Heart right ventricle (tissue), 16 donors: ENCODE measurements at regions not wholly inside any gene's neighbourhood (a gene's known extent, or its start where the extent isn't known, plus 50 kb on each side); places are given as distances from the start of the nearest gene placed in this dataset.
"Not testable (repeated sequence)": the region's sequence is repeated elsewhere in the genome, so short reads cannot be mapped to it uniquely, and the experiment has no call there.

Experiments
- ATAC-seq, 8 donors: fragments of 200-7000 bp; cut with Tn5 transposase; one replicate each; pipeline ENCODE4 v1.9.1; 2020; ENCODE audit warnings: mild to moderate bottlenecking in 8 of 8, moderate library complexity in 8 of 8, moderate number of reproducible peaks in 1 of 8
- DNase-seq, 2 donors: peaks; one replicate each; pipeline ENCODE4 v3.0.0-alpha.2; 2020
- H3K27ac ChIP-seq, 10 donors: fragments of 200-600 bp; sonication (generic) in 2 of 10; one replicate each; pipeline versions ENCODE4 v1.5.0 to v1.8.0; 2020 to 2022; ENCODE audit warnings: mild to moderate bottlenecking in 3 of 10
- H3K27me3 ChIP-seq, 7 donors: fragments of 200-600 bp; one replicate each; pipeline ENCODE4 v1.8.0; 2021 to 2022; ENCODE audit warnings: mild to moderate bottlenecking in 2 of 7
- H3K36me3 ChIP-seq, 9 donors: fragments of 200-600 bp; sonication (generic) in 1 of 9; one replicate each; pipeline versions ENCODE4 v1.5.0 to v1.8.0; 2020 to 2022; ENCODE audit warnings: mild to moderate bottlenecking in 2 of 9
- H3K4me1 ChIP-seq, 9 donors: fragments of 200-600 bp; sonication (generic) in 1 of 9; one replicate each; pipeline versions ENCODE4 v1.5.0 to v1.8.0; 2020 to 2022; ENCODE audit warnings: mild to moderate bottlenecking in 4 of 9
- H3K4me3 ChIP-seq, 10 donors: fragments of 200-600 bp; sonication (generic) in 2 of 10; one replicate each; pipeline versions ENCODE4 v1.5.0 to v1.8.0; 2020 to 2022; ENCODE audit warnings: mild to moderate bottlenecking in 7 of 10, moderate library complexity in 2 of 10
- H3K9me3 ChIP-seq, 11 donors: fragments of 200-600 bp in 10 of 11; sonication (generic) in 2 of 11; one replicate each; pipeline versions ENCODE4 v1.5.0 to v1.8.0; 2013 to 2022; ENCODE audit warnings: mild to moderate bottlenecking in 2 of 11, control low read depth in 1 of 11, moderate library complexity in 1 of 11
- WGBS, 2 donors: extraction: QIAGEN DNeasy Blood & Tissue Kit; methylation state at CpG; one replicate each; pipeline ENCODE4 v1.1.7; 2013; ENCODE audit warnings: inconsistent platforms in 1 of 2; 5-methylcytosine and 5-hydroxymethylcytosine counted together
- intact Hi-C, 10 donors: fragments of 100-400 bp; cut with DNase I; formaldehyde crosslinking; loops; one replicate each; pipeline versions ENCODE4 v1.11.1 to v1.14.2; 2022
- TF ChIP-seq, protein P1 (sequence below), 9 donors: fragments of 200-600 bp; sonication (generic) in 2 of 9; IDR thresholded peaks; one replicate each; pipeline versions ENCODE4 v1.5.0 to v1.8.0; 2021 to 2022; ENCODE audit warnings: antibody characterized with exemption in 9 of 9, mild to moderate bottlenecking in 5 of 9, moderate library complexity in 1 of 9
- donor health status: Arrhythmogenic right ventricular cardiomyopathy.
- donor health status: ischemic (EF 13 %, LVEDD 7.1; RV severe dilation, severe dysfunction).
- donor health status: healthy with polysubstance abuse.
- donor health status: DM: no; HTN: yes; CAD: no.
- donor health status: DM: no; HTN: no; CAD: no.
- donor health status: ischemic (EF 25% LVEDD 6.9; RV normal size, moderate dysfunction).
- donor health status: ischemic (EF 25% LVEDD 5.7; RV mildly dilated, moderate dysfunction).
- donor health status: healthy.
- donor health status: DM: yes; HTN: yes; CAD: no.
- donor health status: Ischemic cardiomyopathy.
- donor health status: ischemic (EF 35%, LVEDD 5.7; RV mildly dilated, moderate dysfunction).
- donor health status: nonischemic (EF 11% LVEDD 7.7; RV severe dilation, severe dysfunction).
- donor health status: DM: yes; HTN: yes; CAD: no.
- donor health status: PGD.
- donor health status: ischemic (EF 29% LVEDD 5.4; RV normal size, mild dysfunction).
- donor health status: nonischemic (EF 23%, LVEDD 6.1; RV moderate dilation, normal function).

DNA sequence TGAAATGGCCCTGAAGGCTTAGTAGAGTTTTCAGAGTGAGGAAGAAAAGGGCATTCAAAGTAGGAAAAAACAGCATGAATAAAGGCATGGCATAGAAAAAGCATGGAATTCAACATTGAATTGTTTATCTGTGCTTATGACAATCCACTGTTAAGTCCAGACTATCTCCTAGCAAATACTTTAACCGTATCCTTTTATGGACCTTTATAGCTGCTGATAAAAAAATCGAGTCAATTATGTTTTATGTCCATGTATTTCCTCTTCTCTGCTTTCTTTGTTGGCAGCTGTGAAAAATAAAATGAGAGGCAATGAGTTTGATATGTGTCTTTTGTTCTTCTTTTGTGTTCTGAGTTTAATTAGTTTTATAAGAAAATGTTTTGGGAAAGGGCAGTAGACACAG, 70.4 kb downstream of the TDRD15 start:
- TF ChIP-seq, protein P1, sequence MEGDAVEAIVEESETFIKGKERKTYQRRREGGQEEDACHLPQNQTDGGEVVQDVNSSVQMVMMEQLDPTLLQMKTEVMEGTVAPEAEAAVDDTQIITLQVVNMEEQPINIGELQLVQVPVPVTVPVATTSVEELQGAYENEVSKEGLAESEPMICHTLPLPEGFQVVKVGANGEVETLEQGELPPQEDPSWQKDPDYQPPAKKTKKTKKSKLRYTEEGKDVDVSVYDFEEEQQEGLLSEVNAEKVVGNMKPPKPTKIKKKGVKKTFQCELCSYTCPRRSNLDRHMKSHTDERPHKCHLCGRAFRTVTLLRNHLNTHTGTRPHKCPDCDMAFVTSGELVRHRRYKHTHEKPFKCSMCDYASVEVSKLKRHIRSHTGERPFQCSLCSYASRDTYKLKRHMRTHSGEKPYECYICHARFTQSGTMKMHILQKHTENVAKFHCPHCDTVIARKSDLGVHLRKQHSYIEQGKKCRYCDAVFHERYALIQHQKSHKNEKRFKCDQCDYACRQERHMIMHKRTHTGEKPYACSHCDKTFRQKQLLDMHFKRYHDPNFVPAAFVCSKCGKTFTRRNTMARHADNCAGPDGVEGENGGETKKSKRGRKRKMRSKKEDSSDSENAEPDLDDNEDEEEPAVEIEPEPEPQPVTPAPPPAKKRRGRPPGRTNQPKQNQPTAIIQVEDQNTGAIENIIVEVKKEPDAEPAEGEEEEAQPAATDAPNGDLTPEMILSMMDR (IDR thresholded peaks at IDR 0.05), result no peak
- Histone ChIP-seq H3K4me3 (no peak overlapping the region), H3K27me3 (no peaks in the 10 kb centered on the region), H3K27ac (no peak overlapping the region), H3K9me3 (no peaks in the 10 kb centered on the region), H3K4me1 (no peaks in the 10 kb centered on the region), H3K36me3 (no peaks in the 10 kb centered on the region)
- no peak for ATAC-seq
- WGBS, 2 donors, result 51 to 73% methylated on average over 2 of the region's 2 CpGs
- intact Hi-C loops, result no loop called here
- no peak for DNase-seq

DNA sequence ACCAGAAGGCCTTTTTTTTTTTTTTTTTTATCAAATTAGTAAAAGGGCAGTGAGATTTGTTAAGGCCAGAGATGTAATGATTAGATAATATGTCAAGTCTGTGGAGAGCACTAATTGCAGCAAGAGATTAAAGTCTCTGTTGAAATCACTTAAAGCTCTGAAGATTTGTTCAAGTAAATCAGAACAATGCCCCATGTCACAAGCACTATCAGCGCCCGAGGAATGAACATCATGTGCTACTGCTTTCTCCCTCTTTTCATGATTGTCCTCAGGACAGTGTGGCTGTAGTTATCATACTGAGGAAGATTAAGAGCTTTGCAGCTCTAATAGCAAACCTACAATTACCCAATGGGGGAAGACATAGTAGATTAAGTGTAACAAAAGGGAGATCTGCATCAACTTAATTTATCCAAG, 71.1 kb downstream of the TDRD15 start:
- Histone ChIP-seq H3K9me3 (no peaks in the 10 kb centered on the region), H3K4me1 (no peaks in the 10 kb centered on the region), H3K27me3 (no peaks in the 10 kb centered on the region), H3K4me3 (no peak overlapping the region), H3K36me3 (no peaks in the 10 kb centered on the region), H3K27ac (no peak overlapping the region)
- intact Hi-C loops, result no loop called here
- ATAC-seq, result no peak
- WGBS, 2 donors, result 80 to 87% methylated on average over 2 of the region's 2 CpGs
- TF ChIP-seq, protein P1 (IDR thresholded peaks at IDR 0.05), result no peak
- DNase-seq, result no peak

DNA sequence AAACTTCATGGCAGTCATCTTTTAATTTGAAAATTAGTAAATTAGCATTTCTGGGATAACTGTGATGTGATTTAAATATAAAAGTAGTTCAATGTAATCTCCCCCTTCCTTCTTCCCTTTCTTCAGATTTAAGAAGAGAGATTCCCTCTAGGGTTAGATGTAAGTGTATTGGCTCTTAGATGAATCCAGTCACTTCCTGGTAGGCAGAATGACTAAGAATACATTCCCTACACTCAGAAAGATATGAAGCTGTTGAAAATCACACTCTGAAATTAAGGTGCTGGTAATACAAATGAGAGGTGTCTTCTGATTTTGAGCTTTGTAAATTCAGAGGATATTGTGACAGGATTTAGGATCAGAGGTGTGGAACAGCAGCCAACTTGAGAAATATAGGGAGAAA, 71.6 kb downstream of the TDRD15 start:
- H3K4me1 ChIP-seq, result no peaks in the 10 kb centered on the region
- H3K27ac ChIP-seq, result no peak overlapping the region
- H3K36me3 ChIP-seq, result no peaks in the 10 kb centered on the region
- no peak for ATAC-seq
- no peaks in the 10 kb centered on the region for H3K9me3 ChIP-seq
- no peak overlapping the region for H3K4me3 ChIP-seq
- no peaks in the 10 kb centered on the region for H3K27me3 ChIP-seq
- no peak for DNase-seq
- intact Hi-C loops, result no loop called here
- TF ChIP-seq, protein P1 (IDR thresholded peaks at IDR 0.05), result no peak

DNA sequence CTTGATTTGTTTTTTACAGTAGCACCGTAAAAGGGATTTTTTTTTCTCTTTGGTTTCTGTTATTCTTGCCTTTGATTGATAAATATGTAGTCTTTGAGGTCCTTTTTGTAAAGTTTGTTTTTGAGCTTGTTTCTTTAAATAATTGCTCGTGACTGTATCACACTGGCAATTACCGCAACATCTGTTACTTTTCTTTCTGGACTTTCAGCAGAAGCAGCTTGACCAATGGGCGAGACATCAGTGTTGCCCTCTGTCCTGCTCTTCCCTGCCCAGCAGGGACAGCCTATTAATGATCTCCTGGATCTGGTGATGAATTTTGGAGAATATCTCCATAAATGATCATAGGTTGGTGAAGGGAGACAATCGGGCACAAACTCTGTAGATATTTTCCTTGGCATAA, 74.9 kb downstream of the TDRD15 start:
- H3K4me1 ChIP-seq, result no peaks in the 10 kb centered on the region
- DNase-seq (no peak), ATAC-seq (no peak)
- H3K27ac ChIP-seq, result no peak overlapping the region
- H3K4me3 ChIP-seq, result no peak overlapping the region
- intact Hi-C loops, result no loop called here
- H3K36me3 ChIP-seq, result no peaks in the 10 kb centered on the region
- TF ChIP-seq, protein P1 (IDR thresholded peaks at IDR 0.05), result no peak
- no peaks in the 10 kb centered on the region for H3K27me3 ChIP-seq
- no peaks in the 10 kb centered on the region for H3K9me3 ChIP-seq
- WGBS, 2 donors, result 84 to 88% methylated on average over 5 of the region's 5 CpGs

DNA sequence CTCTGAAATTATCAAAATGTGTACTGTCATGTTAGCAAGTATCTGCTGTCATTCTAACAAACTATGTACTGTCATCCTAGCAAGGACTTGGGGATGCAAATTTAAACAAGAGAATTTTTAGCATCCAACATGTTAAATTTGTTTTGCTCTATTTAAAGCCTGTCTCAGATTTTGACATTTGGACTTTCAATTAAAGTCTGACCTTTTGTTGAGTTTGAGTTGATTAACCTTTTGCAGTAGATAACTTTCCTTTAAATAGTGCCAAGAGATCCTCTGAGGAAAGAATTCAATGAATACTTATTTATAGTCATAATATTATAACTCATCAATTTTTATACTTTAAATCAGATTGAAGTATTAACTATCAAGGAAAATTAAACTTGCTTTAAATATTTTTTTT, 80.2 kb downstream of the TDRD15 start:
- Histone ChIP-seq H3K36me3 (no peaks in the 10 kb centered on the region), H3K27ac (no peak overlapping the region), H3K9me3 (peaks cover 0 to 3% (median 0%) of the 10 kb centered on the region in 11 donors), H3K4me3 (no peak overlapping the region), H3K4me1 (no peaks in the 10 kb centered on the region), H3K27me3 (no peaks in the 10 kb centered on the region)
- TF ChIP-seq, protein P1 (IDR thresholded peaks at IDR 0.05), result no peak
- intact Hi-C loops, result no loop called here
- DNase-seq (no peak), ATAC-seq (no peak)

DNA sequence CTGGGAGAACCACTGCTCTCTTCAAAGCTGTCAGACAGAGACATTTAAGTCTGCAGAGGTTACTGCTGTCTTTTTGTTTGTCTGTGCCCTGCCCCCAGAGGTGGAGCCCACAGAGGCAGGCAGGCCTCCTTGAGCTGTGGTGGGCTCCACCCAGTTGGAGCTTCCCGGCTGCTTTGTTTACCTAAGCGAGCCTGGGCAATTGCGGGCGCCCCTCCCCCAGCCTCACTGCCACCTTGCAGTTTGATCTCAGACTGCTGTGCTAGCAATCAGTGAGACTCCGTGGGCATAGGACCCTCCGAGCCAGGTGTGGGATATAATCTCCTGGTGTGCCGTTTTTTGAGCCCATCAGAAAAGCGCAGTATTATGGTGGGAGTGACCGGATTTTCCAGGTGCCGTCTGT, 90.3 kb downstream of the TDRD15 start:
- 96 to 100% methylated on average over 7 to 10 of the region's 10 CpGs for WGBS, 2 donors
- ATAC-seq, H3K36me3 ChIP-seq, H3K4me1 ChIP-seq, H3K27me3 ChIP-seq, DNase-seq, intact Hi-C loops, H3K4me3 ChIP-seq, H3K27ac ChIP-seq: not testable (repeated sequence)
- peaks cover 0 to 18% (median 0%) of the 10 kb centered on the region in 11 donors for H3K9me3 ChIP-seq
